ENCODE measurements at regions not wholly inside any gene's neighbourhood (a gene's known extent, or its start where the extent isn't known, plus 50 kb on each side); places are given as distances from the start of the nearest gene placed in this dataset.

GRCh38 chr15:70189826-70190695 is 92.3 kb upstream of the TLE3 start:
- no peak overlapping the region for H3K27ac ChIP-seq
- DNase-seq (ENCODE audit: low read depth, low spot score): no peak

DNA sequence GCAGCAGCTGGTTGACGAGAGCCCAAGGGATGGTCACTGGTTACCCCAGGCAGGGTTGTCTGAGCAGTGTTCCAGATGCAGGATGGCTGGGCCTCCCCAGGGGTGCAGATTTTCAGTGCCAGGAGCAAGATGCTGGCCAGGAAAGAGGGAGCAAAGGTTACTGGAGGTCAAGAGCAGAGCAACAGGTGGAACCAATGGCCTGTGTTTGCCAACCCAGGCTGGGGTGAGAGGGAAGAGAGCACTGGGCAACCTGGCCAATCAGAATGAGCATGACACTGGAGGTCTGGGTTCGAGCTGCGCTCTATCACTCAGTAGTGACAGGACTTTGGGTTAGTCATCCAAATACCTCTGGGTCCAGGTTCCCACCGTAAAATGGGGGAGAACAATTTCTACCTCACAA is 90.6 kb upstream of the TLE3 start:
- DNase-seq (ENCODE audit: low read depth, low spot score): no peak
- no peak overlapping the region for H3K27ac ChIP-seq

DNA sequence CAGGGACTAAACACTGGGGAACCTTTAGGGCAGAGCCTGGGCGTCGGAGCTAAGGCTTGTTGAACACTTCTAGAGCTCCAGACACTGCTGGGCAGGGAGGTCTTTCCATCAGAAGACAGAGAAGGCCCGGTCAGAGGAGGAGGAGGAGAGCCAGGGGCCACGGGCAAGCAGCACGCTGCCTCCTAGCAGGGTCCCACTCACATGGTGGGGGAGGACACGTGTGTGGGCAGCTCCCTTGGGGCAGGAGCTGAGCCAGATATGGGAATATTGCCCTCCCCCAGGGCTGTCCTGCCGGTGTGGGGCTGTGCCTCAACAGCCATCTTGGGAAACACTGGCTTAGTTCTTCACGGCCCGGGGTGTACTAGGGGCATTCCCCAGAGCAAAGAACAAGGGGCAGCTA is 89.6 kb upstream of the TLE3 start:
- DNase-seq (ENCODE audit: low read depth, low spot score): no peak
- no peak overlapping the region for H3K27ac ChIP-seq

DNA sequence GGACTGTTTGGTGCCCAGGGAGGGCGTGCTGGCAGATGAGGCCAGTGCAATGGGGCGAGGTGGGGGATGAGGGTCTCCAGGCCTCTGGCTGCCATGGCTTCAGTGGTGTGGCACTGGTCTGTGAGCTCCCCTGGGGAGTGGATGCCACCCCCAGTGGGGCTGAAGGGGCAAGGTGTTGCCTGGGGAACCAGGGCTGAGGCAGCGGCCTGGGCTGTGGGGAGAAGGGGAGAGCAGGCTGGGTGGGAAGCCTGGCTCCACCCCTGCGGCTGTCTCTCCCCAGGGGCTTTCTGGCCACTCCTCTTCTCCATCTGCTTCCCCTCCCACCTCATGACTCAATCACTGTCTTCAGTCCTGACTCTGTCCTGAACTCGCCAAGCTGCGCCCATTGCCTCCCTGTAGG is 88.4 kb upstream of the TLE3 start:
- no peak overlapping the region for H3K27ac ChIP-seq
- DNase-seq (ENCODE audit: low read depth, low spot score): no peak

GRCh38 chr15:70185251-70185711 is 87.6 kb upstream of the TLE3 start:
- DNase-seq (ENCODE audit: low read depth, low spot score): no peak
- no peak overlapping the region for H3K27ac ChIP-seq

GRCh38 chr15:70182858-70183695 is 85.4 kb upstream of the TLE3 start:
- H3K27ac ChIP-seq: no peak overlapping the region
- DNase-seq (ENCODE audit: low read depth, low spot score): no peak

GRCh38 chr15:70181626-70182255 is 84.0 kb upstream of the TLE3 start:
- H3K27ac ChIP-seq: no peak overlapping the region
- no peak for DNase-seq (ENCODE audit: low read depth, low spot score)

DNA sequence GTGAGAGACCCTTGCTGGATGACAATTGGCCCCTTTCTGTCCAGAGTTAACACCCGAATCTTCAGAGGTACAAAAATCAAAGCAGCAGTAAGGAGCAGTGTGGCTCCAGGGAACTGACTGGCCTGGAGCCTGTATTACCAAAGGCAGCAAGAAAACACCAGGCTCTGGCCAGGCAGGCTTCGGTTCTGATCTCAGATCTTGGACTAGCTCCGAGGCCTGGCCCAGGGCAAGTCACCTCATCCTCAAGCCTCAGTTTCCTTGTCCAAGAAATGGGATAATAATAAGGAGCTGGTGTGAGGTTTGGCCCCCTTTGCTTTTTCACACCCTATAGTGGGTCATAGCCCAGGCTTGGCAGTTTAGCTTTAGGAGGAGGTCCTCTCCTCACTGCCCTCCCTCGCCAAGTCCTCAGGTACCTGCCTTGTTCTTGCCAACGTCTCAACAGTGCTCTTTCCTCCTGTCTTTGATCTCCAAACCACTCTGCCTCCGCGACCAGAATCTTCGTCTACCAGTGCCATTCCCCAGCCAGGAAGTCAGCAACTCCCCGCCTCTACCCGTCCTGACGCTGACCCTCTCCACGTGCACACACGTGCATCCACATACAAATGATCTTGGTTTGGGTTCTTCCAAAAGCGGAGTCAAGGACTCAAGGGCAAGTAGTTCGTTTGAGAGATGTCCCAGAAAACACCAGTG is 82.6 kb upstream of the TLE3 start:
- DNase-seq (ENCODE audit: low read depth, low spot score): no peak
- no peak overlapping the region for H3K27ac ChIP-seq

GRCh38 chr15:70179309-70179892 is 81.7 kb upstream of the TLE3 start:
- no peak overlapping the region for H3K27ac ChIP-seq
- no peak for DNase-seq (ENCODE audit: low read depth, low spot score)

- DNase-seq (ENCODE audit: low read depth, low spot score): no peak
- H3K27ac ChIP-seq: no peak overlapping the region
Observed at GRCh38 chr15:70178335-70179084, 80.8 kb upstream of the TLE3 start.

GRCh38 chr15:70172566-70173225 is 75.0 kb upstream of the TLE3 start:
- H3K27ac ChIP-seq: no peak overlapping the region
- no peak for DNase-seq (ENCODE audit: low read depth, low spot score)

DNA sequence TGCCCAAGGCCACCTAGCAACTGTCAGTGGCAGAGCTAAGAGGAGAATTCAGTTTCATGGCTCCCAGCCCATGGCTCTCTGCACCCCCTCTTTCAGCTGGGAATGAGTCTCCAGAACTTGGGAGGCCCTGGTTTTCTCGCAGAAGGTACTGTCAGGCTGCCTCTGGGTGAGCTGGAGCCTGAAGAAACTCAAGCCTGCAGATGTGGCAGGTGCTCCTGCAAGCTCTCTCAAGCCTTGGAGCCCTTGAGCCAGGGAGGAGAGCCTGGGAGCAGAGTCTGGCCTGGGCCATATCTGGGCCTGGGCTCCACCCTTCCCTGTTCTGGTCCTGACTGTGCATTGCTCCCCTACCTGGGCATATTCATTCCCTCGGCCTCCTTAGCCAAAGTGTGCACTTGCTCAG is 74.4 kb upstream of the TLE3 start:
- no peak for DNase-seq (ENCODE audit: low read depth, low spot score)
- H3K27ac ChIP-seq: no peak overlapping the region

DNA sequence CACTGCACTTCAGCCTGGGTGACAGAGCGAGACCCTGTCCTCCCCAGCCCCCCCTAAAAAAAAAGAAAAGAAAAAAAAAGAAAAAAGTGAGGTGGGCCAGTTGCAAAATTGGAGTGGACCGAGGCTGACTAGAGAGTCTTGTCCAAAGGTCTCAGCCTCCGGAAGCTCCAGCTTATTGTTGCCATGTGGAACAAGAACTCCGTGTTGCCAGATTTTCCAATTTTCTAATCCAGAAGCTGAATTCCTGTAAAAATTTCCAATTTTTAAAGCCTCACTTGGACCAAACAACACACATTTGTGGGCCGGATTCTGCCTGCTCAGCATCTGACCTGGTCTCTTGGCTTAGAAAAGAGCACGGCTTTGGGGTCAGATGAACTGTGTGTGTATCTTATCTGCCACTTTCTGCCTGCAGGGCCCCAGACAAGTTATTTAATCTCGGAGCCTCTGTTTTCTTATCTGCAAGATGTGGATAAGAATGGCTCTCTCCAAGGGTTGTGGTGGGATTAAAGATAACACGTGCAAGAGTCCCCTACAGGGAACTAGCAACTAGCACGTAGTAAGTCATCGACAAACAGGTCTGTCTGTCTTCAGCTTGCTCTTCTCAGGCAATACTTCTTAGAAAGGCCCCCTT is 73.7 kb upstream of the TLE3 start:
- no peak overlapping the region for H3K27ac ChIP-seq
- no peak for DNase-seq (ENCODE audit: low read depth, low spot score)

- no peak overlapping the region for H3K27ac ChIP-seq
- no peak for DNase-seq (ENCODE audit: low read depth, low spot score)
Observed at GRCh38 chr15:70170096-70170699, 72.5 kb upstream of the TLE3 start.

GRCh38 chr15:70169147-70169546 is 71.4 kb upstream of the TLE3 start:
- no peak for DNase-seq (ENCODE audit: low read depth, low spot score)
- H3K27ac ChIP-seq: no peak overlapping the region

DNA sequence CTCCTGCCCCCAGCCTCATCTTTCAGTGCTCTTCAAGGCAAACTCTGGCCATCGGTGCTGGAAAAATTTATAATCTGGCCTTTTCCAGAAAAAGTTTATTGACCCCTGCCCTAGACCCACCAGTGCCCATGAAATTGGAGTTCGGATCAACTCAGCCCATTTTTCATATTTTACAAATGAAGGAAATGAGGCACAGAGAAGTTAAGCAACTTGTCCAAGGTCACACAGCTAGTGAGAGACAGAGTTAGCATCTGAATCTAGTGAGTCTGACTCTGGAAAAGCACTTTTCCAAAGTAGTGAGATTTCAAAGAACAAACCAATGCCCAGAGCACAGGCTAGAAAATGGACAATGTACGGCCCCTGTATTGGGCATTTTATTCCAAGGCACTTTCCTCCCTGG is 69.4 kb upstream of the TLE3 start:
- H3K27ac ChIP-seq: no peak overlapping the region
- DNase-seq (ENCODE audit: low read depth, low spot score): no peak

DNA sequence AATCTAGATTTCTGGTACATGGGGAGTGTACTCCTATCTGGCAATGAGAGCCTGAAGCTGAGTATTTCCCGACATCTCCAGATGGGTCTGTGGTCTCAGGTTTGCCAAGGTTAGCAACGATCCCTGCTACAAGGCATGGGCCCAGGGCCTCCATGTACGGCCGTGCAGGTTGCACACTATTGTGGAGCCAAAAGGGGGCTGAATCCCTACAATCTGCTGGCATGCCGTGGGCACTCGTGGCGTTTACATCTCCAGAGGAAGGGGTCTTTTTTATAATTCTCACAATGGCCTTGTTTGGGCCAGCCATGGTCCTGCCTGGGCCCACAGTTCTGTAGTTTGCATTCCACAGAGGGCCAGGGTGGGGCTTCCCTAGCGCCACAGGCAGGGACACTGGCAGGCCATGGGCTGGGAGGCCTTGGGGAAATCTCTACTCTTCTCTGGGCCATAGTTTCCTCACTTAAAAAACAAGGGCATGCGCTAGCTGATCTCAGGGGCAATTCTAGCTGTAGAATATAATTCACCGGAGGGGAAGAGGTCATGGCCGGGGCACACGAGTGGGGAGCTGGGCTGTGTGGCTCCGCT is 68.9 kb upstream of the TLE3 start:
- no peak for DNase-seq (ENCODE audit: low read depth, low spot score)
- no peak overlapping the region for H3K27ac ChIP-seq

Measured in epithelial cell of prostate (primary cell).